Fibroblast of pulmonary artery (primary cell): ENCODE measurements at regions not wholly inside any gene's neighbourhood (a gene's known extent, or its start where the extent isn't known, plus 50 kb on each side); places are given as distances from the start of the nearest gene placed in this dataset.

Experiments
- DNase-seq: peaks from one replicate; pipeline ENCODE4 v3.0.0-alpha.2; 2010; ENCODE audit warnings: low read depth
- H3K4me3 ChIP-seq: replicated peaks from 2 replicates; pipeline ENCODE4 v1.5.1; 2011; ENCODE audit warnings: low read depth, mild to moderate bottlenecking, control low read depth, low read length, moderate library complexity
- TF ChIP-seq, protein P1 (sequence below): IDR thresholded peaks from 2 replicates; pipeline ENCODE4 v1.5.1; 2011; ENCODE audit warnings: mild to moderate bottlenecking, control low read depth, low read length, inconsistent platforms; ENCODE audit errors: missing control alignments

DNA sequence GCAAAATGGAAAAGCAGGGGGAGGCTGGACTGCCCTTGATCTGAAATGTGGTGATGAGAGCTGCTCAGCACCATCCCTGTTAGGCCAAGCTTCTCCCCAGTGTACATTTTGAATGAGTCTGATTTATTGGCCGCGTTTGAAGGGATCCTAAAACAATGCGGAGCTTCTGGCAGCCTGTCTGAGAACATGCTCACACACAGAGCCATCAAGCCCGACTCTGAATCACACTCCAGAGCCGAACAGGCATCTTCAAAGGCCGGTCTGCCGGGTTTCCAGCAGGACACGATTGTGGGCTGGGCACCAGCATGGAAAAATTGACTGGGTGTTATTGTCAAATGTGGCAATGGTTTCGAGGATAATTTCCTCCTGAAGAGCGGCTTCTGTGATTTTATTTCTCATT, 235.9 kb downstream of the TFAP2C start:
- no peak overlapping the region for H3K4me3 ChIP-seq
- TF ChIP-seq, protein P1, sequence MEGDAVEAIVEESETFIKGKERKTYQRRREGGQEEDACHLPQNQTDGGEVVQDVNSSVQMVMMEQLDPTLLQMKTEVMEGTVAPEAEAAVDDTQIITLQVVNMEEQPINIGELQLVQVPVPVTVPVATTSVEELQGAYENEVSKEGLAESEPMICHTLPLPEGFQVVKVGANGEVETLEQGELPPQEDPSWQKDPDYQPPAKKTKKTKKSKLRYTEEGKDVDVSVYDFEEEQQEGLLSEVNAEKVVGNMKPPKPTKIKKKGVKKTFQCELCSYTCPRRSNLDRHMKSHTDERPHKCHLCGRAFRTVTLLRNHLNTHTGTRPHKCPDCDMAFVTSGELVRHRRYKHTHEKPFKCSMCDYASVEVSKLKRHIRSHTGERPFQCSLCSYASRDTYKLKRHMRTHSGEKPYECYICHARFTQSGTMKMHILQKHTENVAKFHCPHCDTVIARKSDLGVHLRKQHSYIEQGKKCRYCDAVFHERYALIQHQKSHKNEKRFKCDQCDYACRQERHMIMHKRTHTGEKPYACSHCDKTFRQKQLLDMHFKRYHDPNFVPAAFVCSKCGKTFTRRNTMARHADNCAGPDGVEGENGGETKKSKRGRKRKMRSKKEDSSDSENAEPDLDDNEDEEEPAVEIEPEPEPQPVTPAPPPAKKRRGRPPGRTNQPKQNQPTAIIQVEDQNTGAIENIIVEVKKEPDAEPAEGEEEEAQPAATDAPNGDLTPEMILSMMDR: no peak
- no peak for DNase-seq

DNA sequence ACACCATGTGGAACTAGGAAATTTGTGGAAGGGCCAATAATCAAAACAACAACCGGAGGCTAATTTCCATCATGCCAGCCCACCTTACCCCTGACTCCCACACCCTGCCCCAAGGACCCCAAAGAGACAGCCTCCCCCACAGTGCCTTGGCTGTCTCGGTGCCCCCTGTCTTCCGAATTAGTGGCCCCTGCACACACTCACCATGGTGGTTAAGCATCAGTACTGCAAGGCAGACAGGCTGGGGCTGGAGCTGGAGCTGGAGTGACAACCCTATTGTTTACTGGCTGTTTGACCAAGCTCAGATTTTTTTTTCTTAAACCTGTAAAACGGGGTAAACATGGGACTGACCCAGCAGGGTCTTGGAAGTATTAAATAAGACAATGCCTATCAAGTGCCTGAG, 238.0 kb downstream of the TFAP2C start:
- DNase-seq: no peak
- H3K4me3 ChIP-seq: no peak overlapping the region
- TF ChIP-seq, protein P1: no peak

DNA sequence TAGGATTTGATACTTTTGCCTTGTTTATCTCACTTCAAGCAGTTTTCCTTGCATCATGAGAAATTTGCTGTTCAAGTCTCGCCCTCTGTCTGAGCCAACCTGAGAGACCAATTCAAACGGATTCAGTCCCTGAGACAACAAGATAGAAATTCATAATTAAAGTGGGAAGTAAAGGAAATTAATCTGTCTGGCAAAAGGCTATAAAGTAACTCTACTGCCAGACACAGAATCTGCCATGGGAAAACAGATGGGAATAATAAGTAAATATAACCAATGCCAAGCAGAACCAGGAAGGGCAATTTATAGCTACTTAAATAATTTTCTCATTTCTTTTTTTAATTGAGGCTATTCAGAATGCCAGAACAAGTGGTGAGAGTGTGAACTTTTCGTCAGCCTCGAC, 239.6 kb downstream of the TFAP2C start:
- DNase-seq: no peak
- TF ChIP-seq, protein P1: no peak
- H3K4me3 ChIP-seq: no peak overlapping the region

DNA sequence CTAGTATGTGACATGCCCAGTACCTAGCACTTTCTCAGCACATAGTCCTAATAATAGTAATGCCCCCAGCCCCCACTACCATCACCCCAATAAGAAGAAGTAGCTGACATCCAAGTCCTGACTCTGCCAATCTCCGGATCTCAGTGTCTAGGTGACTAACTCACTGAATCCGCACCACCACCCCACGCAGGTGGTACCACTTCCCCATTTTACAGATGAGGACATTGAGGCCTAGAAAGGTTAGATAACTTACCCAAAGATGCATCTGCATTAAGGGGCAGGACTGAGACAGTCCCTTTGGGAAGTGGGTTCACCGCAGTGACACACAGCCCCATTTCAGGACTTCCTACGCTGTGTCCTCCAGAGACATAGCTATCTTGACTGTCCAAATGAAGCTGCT, 241.2 kb downstream of the TFAP2C start:
- H3K4me3 ChIP-seq: no peak overlapping the region
- TF ChIP-seq, protein P1: no peak
- DNase-seq: no peak

DNA sequence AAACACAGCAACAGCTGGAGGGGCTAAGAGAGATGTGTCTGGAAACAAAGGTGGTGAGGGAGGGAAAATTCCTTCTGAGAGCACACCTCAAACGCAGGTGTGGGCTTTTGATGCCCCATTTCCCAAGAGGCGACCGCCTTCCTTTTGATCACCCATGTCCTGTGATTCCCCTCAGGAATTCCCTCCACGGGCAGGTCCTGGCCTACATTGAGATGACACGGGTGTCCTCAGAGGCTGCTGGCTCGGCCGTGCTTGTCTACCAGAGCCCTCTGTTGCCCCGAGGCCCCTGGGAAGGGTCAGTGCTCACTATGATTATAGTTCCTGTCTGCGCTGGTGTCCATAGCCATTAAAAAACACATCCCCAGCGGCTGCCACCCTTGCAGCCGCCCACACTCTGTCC, 242.6 kb downstream of the TFAP2C start:
- DNase-seq: no peak
- TF ChIP-seq, protein P1: no peak
- no peak overlapping the region for H3K4me3 ChIP-seq

DNA sequence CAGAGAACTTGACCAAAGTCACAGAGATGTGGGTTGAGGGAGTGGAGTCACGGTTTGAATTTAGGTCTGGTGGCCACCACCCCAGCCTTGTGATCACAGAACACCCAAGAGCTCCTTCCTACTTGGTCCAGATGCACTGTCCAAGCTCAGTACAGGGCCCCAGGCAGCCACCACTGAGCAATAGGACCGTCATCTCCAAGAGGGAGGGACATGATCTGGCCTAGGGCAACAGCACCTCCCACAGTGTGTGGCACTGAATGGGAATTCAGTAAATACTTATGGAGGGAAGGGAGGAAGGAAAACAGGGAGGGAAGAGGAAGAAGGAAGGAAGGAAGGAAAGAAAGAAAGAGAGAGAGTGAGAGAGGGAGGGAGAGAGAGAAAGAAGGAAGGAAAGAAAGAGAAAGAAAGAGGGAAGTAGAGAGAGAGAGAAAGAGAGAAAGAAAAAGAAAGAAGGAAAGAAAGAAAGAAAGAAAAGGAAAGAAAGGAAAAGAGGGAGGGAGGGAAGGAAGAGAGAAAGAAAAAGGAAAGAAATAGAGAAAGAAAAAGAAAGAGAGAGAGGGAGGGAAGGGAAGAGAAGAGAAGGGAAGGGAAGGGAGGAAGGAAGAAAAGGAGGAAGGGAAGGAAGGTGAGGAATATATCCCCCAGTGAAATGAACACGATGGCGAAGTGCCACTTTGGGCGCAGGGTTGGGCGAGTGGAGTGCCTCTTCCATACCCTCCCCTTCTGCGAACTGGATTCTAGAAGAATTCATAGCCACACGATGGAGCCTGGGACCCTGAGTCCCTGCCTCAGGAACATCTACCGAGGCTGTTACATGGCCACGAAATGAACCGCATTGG, 243.7 kb downstream of the TFAP2C start:
- DNase-seq: no peak
- H3K4me3 ChIP-seq: no peak overlapping the region
- TF ChIP-seq, protein P1: no peak

DNA sequence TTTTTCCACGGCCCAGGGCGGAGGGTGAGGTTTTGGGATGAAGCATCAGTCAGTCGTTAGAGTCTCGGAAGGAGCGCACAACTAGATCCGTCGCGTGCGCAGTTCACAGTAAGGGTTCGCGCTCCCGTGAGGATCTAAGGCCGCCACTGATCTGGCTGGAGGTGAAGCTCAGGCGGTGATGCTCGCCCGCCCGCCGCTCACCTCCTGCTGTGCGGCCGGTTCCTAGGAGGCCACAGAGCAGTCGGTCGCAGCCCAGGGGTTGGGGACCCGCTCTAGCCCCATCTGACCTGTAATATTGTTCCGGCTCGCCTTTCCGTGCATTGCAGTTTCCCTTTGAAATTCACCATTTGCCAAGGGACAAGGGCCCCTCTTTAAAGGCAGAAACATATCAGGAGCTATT, 244.7 kb downstream of the TFAP2C start:
- DNase-seq: no peak
- TF ChIP-seq, protein P1: no peak
- no peak overlapping the region for H3K4me3 ChIP-seq
